Stimulated activated CD8-positive, alpha-beta memory T cell treated with anti-CD3 and anti-CD28 coated beads, Interleukin-4, amount 100 ng/mL, for 48 hours (primary cell): ENCODE measurements at regions not wholly inside any gene's neighbourhood (a gene's known extent, or its start where the extent isn't known, plus 50 kb on each side); places are given as distances from the start of the nearest gene placed in this dataset.

ENCODE experiments used
- DNase-seq: peaks from one replicate; pipeline ENCODE4 v3.0.0-alpha.2; 2020

GRCh38 chr15:99440551-99441443, 125.0 kb upstream of the MEF2A start:
- peak; percentile 19 for DNase-seq

DNA sequence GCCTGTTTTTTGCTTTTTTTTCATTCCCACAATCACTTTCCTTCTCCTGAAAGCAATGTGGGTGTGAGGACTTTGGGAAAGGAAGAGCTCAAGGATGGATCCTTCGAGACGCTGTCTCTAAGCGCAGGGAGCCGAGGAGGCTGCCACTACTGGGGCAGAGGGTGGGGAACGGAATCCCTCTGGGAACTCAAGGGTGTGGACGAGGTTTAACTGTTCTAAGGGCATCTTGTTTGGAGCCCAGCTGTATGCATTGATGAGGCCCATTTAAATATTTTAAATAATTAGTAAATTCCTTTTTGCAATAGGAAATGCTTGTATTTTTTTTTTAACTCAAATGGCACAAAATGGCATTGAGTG, 124.4 kb upstream of the MEF2A start:
- peak; percentile 11 for DNase-seq

DNA sequence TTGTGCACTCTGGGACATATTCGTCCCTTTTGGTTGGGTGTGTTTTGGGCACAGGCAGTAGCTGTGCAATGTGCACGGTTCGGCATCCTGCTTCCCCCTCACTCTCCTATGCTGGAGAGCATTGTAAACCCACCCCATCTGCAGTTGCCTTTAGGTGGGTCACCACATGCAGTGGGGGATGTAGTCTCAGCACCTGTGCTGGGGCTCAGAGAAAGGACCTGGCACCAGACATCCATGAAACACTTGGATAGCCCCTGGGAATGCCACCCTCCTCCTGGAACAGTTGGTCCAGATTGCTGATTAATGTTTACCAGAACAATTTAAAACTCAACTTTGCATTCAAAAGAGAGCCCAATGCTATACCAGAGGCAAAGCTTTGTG, 123.9 kb upstream of the MEF2A start:
- DNase-seq: peak; percentile 19

DNA sequence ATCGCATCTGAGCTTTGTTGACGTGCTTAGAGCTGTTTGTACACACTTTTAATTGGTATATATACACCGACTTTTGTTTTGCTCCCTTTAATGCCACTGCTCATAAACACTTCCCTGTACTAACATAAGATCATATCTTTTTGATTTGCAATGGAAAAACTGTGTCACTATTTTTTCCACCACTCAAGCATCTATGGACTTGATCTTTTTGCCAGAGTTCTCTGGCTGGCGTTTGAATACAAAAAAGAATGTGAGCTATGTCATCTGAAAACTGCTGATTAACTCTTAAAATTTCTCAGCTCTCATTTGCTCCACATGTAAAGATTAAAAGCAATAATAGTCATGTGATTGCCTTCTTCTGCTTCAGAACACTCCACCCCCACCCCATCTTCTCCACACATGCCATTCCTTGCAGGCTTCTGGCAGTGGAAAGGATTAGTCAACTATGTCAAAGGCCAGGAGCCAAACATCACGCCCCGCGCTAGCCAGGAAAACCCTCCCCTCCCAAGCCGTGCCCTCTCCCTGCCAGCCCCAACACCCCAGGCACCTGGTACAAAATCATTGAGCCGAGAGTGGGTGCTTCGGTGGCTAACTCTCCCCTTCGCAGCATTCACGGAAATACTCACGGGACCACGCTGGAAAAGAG, 123.4 kb upstream of the MEF2A start:
- no peak for DNase-seq

DNA sequence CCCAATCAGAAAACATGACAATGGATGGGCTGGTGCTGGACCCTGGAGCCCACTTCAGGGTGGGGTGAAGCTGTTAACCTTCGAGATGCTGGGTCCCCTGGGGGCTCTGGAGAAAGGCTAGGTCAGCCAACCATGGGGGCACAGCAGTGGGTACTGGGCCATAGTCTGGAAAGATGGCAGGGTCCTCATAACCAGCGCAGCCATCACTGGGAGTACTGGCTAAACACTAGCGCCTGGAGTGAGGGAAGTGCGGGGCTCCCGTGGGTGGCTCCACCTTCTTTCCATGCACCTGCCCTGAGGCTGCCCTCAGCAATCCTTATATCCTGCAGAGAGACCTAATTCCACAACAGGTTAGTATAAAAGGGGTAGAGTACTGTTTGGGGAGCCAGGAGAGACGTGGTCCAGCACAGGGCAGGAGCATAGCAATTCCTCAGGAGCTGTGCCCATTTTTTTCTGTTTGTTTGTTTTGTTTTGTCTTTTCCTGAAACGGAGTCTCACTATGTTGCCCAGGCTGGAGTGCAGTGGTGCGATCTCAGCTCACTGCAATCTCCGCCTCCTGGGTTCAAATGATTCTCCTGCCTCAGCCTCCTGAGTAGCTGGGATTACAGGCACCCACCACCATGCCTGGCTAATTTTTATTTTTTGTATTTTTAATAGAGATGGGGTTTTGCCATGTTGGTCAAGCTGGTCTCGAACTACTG, 122.6 kb upstream of the MEF2A start:
- peak; percentile 10 for DNase-seq

DNA sequence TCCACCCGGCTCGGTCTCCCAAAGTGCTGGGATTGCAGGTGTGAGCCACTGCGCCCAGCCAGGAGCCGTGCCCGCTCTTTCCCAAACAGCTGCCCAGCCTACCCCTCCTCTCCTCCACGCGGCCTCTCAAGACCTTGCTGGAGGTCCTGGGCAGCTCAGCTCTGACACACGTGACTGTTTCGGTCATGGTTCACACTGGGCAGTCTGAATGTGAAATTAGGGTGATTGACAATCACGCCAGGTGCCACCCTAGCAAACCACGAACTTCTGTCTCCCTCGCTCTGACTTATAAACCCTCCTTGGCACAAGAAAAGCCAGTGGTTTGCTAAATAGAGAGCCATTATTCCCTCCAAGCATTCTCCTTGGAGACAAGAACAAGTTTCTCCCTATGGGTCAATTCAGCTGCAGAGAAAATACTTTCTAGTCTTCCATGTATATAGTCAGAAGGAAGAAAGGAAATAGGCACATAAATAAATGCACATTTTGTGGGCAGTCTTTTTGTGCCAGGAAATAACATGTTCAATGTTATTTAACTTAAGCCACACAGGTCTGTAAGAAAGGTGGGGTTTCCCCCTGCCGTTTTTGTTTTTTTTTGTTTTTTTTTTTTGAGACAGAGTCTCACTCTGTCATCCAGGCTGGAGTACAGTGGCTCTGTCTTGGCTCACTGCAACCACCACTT, 121.9 kb upstream of the MEF2A start:
- DNase-seq: peak; percentile 12

DNA sequence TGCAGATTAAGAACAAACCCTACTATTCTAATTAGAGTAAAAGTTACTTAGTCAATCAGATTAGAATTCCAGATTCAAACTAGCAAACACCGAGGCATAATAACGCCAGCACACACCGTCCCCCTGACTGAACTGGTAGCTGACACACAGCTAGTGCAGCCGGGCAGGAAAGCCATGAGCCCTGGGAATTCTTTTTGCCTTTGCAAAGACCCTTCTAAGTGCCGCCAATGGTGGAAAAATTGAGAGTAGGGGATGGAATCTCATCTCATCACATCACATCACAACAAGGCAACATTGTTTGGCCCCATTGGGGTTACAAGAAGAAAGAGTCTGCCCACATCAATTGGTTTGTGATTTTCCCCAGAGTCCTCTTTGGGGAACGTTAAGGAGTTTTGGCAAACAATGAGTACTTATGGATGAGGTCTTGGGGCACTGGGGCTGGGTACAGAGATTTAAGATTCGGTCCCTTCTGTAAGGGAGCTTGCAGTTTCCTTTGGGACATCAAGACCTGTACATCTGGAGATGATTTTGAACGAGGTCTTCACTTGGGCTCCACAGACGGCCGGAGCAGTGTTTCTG, 120.4 kb upstream of the MEF2A start:
- peak; percentile 12 for DNase-seq

DNA sequence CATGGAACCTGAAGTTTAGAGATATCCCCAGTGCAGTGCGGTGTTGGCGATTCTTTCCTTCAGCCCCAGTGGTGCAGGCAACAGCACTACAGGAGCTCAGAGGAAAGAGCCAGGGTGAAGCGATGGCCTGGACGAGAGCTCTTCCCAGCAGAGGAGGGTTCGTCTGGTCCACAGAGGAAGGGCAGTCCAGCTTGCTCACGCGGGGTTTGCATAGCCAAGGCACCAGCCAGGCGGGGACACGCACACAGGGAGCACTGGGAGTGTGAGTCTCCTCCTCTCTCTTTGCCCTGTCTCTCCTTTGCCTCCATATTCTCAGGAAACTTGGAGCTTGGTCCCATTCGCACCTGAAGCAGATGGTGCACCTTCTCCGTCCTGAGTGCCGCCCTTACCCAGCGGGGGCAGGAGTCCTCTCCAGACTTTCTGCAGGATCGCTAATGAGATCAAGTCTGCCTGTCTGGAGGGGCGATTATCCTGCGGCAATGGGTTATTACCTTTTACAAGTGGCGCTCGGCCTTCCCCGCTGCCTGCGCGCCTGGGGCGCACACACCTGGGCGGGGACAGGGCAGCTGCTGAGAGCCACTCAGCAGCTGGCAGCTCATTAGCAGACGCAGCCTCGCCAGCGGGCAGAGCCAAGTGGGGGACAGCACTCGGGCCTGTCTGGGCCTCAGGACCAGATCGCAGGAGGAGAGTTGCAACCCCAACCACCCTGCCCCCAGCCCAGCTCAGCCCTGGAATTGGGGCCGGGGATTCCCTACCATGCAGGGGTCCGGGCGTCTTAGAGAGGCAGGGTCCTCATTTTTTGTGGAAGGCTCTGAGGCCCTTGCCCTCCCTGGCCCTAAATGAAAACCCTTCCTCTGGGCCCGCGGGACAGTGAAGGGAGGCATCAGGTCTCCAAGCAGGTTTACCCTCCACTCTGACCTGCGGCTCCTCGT, 119.0 kb upstream of the MEF2A start:
- peak; percentile 17 for DNase-seq

DNA sequence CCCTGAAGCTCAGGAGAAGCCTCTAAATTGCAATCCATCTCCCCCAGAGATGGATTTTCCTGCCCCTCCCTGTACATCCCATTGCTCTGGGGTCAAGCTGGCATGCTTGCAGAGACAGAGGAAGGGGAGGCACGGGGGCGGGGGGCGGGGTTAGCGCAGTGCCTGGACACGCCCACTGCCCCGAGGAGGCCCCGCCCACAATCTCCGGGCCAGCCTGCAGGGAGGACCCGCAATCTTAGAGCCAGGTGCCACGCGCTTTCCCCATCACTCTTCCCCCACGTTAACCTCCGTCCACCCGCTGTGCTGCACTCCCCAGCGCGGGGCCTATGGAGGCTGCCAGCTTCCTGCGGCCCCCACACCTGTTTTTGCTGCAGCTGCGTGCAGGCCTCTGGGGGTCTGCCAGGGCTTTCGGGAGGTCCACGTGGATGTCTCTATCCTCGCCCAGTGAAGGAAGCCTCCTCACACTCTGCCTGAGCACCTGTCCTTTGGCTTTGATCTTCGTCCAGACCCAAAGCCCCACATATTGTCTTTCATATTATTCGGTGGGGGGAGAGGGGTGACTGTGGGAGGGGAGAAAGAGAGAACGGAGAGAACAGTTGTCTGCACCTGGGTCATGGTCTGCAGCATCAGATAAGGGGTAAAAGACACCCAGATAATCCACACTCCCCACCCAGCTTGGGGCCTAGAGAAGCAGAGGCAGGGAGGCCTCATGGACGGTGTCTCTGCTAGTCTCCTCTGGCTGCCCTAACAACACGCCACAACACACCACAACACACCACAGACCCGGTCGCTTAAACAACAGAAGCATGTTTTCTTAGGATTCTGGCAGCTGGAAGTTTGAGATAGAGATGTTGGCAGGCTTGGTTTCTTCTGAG, 118.0 kb upstream of the MEF2A start:
- DNase-seq: peak; percentile 45

- DNase-seq: peak; percentile 14
Observed at GRCh38 chr15:99449514-99449913, 116.3 kb upstream of the MEF2A start.

GRCh38 chr15:99450896-99451358, 114.9 kb upstream of the MEF2A start:
- DNase-seq: peak; percentile 85

- DNase-seq: no peak
Observed at GRCh38 chr15:99451484-99451883, 114.3 kb upstream of the MEF2A start.

GRCh38 chr15:99452010-99452409, 113.8 kb upstream of the MEF2A start:
- no peak for DNase-seq

GRCh38 chr15:99452728-99453636, 112.8 kb upstream of the MEF2A start:
- peak; percentile 22 for DNase-seq

DNA sequence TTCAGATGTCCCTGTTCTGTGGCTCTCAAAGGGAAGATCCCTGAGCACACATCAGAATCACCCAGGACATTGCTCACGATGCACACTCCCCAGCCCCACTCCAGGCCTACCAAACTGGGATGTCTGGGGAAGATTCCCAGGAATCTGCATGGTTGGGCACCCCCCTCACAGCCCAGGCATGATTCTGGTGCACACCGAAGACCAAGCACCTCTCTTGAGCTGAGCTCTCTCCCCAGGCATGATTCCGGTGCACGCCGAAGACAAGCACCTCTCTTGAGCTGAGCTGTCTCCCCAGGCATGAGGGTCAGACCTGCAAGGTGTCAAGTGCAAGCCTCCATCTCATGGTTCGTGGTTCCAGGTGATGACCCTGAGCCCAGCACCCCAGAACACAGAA, 112.2 kb upstream of the MEF2A start:
- peak; percentile 14 for DNase-seq

GRCh38 chr15:99454107-99454809, 111.5 kb upstream of the MEF2A start:
- DNase-seq: peak; percentile 7

DNA sequence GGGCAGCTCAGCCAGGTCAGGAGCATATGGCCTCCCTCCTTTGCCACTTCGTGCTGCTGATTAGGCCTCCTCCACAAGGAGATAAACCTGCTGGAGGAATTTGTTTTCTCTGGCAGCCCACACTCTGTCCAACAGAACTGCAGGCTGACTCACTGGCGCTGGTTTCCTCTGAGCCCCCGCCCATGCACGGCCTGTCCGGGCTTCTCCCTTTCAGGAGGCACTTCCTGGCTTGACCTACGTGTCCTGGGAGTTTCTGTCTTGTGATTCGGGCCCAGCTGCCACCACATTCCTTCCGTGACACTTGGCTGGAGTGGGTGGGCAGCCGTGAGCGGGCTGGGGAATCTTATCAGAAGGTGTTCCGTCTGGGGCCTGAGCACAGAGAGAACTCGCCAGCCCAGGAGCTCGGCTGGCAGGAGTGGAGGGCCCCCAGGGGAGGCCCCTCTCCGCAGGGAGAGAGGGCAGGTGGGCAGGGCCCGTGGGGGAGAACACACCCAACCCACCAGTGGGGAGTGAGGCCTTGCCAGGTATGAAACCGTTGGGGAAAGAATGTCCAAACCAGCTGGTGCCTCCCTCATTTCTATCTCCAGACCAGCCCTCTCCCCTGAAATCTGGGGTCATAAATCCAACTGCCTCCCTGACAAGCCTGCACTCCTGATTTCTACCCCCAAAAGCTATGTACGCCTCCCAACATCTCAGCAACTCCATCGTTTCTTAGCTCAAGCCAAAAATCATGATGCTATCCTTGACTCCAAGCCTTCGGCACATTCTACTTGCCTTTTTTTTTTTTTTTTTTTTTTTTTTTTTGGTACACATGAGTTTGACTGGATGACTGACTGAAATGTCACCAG, 110.6 kb upstream of the MEF2A start:
- peak; percentile 23 for DNase-seq

DNA sequence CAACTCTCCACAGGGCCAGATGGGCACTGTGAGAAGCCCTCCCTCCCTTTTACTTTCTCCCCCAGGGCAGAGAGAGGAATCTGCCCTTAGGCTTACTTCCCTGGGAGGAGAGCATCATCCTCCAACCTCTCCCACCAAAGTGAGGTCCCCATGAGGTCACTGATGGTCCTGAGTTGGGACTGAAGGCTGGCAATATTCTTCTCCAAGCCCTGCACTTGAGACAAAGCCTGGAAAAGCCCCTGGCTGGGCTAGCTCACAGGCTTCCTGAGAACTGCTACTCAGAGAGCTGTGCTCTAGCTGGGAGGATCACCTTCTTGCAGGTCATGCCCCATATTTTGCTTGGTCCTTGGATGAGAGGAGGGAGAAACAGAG, 110.0 kb upstream of the MEF2A start:
- peak; percentile 11 for DNase-seq
